Stimulated activated CD4-positive, alpha-beta T cell treated with anti-CD3 and anti-CD28 coated beads, Interleukin-2, amount 100 ng/mL, for 48 hours (primary cell): ENCODE measurements at regions not wholly inside any gene's neighbourhood (a gene's known extent, or its start where the extent isn't known, plus 50 kb on each side); places are given as distances from the start of the nearest gene placed in this dataset.
"Not testable (repeated sequence)": the region's sequence is repeated elsewhere in the genome, so short reads cannot be mapped to it uniquely, and the experiment has no call there.

ENCODE experiments used
- DNase-seq, 2 donors: peaks; one replicate each; pipeline ENCODE4 v3.0.0-alpha.2; 2020

DNA sequence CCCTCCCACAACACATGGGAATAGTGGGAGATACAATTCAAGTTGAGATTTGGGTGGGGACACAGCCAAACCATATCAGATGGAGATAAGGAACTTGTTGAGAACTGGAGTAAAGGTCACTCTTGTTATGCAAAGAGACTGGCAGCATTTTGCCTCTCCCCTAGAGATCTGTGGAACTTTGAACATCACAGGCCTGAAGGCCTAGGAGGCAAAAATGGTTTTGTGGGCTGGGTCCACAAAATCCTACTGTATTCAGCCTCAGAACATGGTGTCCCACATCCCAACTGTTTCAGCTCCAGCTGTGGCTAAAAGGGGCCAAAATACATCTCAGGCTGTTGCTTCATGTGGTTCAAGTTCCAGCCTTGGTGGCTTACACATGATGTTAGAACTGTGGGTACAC, 1247.8 kb upstream of the IGFBP7 start:
- DNase-seq = no peak

DNA sequence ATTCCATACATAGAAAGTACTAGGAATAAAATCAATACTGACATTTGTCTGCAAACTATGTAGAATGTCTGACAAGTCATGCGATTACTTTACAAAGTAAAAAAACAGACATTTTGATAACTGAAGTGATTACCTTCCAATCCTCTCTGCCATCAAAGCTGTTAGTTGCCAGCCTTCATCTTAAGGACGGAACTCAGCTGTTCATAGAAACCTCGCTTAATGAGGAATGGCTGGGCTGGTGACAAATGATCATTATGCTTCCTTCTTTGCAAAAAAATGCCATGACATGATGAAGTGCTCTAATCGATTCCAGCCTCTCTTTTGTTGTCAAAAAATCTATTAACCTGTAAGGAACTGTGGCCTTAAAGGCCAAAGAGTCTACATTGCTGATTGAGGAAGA, 1214.9 kb upstream of the IGFBP7 start:
- no peak for DNase-seq

DNA sequence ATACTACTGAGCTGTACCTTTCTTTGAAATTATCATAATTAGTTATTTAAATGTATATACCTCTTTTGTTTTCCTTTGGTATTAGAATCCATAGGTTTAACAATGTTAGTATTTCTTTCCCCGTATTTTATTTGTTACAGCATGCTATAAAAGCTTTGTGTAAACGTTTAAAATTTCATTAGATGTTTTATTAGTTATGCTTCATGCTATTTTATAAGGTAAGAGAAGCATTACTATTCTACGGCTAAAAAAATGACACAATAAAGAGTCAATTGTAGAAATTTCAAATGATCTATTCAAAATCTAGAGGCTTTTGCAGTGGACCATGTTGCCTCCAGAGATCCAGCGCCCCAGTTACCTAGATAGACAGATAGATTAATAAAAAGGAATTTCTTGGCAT, 1203.3 kb upstream of the IGFBP7 start:
- no peak for DNase-seq

DNA sequence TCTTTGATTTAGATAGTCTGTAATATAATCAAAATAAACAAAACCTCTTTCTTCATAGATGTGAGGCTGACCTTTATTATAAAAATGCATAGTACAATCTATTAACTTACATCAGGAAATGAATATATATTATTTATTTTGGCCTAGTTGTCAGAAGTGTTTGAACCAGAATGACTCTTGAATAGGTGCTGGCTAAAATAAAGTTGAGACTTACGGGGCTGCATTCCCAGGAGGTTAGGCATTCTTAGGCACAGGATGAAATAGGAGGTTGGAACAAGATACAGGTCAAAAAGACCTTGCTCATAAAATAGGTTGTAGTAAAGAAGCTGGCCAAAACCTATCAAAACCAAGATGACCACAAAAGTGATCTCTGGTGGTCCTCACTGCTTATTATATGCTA, 1193.3 kb upstream of the IGFBP7 start:
- no peak for DNase-seq

DNA sequence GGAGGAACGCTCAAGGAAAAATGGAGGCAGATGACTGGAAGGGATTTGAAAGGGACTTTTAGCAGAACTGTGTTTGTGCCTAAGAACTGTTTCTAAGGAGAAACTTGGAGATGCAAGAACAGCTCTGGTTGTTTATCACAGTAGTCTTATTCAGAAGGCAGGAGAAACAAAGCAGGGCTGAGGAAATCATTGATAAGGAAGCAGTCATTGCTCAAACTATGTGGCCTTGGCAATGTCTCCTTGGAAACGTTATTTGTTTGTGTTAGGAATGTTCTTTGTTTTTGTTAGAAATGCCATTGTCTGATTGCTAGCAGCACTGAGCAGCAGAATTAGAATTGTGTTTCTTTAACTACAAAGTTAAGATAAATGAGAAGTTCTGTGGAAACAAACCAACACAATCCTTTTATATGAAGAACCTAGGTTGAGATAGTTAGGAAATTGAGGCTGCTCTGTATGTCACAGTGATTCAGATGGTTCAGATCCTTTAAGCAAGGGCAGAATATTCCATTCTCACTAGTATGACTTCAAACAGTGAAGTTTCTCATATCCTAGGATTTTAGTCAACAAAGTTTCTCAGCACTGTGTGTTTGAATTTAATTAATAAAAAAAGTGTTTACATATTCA, 1191.3 kb upstream of the IGFBP7 start:
- no peak for DNase-seq

- no peak for DNase-seq
Observed at GRCh38 chr4:58286335-58286734, 1176.2 kb upstream of the IGFBP7 start.

DNA sequence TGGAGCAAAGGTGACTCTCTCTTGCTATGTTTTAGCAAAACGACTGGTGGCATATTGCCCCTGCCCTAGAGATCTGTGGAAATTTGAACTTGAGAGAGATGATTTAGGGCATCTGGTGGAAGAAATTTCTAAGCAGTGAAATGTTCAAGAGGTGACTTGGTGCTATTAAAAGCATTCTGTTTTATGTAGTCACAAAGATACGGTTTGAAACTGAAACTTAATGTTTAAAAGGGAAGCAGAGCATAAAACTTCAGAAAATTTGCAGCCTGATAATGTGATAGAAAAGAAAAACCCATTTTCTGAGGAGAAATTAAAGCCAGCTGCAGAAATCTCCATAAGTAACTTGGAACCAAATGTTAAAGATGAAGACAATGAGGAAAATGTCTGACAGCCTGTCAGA, 1170.7 kb upstream of the IGFBP7 start:
- DNase-seq = not testable (repeated sequence)

DNA sequence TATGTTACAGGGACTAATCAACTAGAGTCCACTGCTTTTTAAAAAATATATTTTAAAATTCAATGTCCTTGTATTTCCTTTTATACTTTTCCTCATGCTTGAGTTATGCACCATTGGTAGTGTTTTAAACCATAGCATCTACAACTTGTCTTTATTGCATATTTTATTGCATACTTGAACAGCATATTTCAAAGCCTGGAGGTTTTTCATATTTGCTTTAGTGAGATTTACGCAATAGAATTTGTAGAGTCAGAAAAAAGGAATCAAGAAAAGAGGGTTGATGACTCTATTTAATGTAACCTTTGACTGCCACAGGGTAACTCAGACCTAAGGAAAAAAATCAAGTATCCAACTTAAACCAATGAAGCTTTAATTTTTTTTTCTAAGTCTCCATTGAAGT, 1165.7 kb upstream of the IGFBP7 start:
- no peak for DNase-seq

DNA sequence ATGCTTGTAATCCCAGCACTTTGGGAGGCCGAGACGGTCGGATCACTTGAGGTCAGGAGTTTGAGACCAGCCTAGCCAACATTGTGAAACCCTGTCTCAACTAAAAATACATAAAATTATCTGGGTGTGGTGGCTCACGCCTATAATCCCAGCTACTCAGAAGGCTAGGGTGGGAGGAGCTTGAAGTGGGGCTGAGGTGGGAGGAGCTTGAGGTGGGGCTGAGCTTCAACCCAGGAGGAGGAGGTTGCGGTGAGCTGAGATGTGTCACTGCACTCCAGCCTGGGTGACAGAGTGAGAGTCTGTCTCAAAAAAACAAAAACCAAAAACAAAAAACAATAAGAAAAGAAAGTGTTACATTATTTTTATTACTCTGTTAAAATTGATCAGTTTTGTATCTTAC, 1164.4 kb upstream of the IGFBP7 start:
- DNase-seq = no peak

DNA sequence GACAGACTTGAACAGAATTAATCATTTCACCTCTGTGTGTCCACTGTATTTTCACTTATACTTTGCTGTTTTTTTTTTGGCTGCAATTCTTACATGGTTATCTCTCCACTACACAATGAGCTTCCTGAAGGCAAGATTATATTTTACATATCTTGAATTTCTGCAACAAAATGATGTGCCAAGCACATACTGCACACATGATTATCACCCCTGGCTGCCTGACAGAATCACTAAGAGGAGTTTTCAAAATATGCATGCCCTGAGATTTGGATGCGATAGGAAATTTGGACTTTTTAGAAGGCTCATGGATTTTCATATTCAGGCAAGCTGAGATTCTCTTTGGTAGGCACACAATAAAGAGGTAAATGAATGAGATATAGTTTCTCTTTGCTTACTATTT, 1162.1 kb upstream of the IGFBP7 start:
- DNase-seq = no peak

- no peak for DNase-seq
Observed at GRCh38 chr4:58265734-58266133, 1155.5 kb upstream of the IGFBP7 start.

- DNase-seq = no peak
Observed at GRCh38 chr4:58261526-58261925, 1151.3 kb upstream of the IGFBP7 start.

DNA sequence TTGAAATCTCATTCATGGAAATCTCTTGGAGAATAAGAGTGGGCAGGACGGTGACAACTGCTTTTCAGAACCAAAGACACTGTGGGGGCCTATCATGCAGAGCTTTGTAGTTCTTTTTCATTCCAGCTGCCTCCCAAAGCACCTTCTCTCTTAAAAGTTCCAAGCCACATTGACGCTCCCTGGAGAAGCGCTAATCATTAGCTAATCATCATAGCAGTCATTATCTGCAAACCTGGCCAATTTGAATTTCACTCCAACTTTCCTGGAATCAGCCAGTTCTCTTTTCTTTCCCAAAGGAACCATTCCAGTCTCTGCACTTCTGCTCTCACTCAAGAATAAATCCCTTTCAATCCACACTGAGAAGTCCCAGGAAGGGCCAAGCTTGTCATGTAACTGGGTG, 1144.1 kb upstream of the IGFBP7 start:
- DNase-seq = no peak

DNA sequence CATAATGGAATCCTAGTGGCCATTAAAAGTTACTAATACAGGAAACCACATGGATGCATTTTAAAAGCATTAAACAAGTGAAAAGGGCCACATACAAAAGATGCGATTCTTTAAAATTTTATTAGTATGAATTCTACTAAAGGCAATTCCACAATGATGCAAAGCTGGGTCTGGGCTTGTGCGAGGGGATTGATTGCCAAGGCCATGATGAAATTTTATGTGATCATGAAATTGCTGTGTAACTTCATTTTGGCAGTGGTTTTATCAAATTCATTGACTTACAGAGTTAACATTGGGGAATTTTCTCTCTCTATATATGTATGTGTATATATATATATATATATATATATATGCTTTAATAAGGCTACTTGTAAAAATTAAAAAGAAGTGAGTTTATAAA, 1142.5 kb upstream of the IGFBP7 start:
- DNase-seq = no peak

DNA sequence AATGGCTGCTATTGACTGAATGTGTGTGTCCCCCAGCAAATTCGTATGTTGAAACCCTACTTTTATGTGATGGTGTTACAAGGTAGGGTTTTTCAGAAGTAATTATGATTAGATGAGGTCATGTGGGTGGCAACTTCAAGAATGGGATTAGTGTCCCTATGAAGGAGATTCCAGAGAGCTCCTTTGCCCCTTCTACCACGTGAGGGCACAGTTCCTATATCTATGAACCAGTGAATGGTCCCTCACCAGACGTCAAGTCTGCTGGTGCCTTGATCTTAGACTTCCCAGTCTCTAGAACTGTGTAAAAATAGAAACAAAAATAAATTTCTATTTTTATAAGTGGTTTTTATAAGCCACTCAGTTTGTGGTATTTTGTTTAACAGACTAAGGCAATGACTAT, 1137.6 kb upstream of the IGFBP7 start:
- DNase-seq = no peak

DNA sequence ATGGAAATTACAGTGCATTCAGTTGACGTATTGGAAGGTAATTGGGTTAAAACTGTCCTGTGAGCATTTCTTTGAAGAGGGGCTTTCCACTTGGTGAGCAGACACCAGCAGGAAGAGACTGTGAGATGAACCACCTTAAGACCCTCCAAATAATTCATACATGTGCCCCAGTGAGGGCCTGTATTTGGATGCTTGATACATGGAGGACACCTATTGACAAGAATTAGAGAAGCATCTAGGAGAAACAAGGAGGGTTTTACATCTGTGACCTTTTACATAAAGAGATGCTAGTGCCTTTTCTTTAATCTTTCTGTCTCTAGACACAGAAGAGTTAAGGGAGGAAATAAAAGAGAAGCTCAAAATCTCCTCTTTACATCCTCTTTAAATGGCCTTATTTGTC, 1115.3 kb upstream of the IGFBP7 start:
- DNase-seq = no peak

- DNase-seq = no peak
Observed at GRCh38 chr4:58219179-58219578, 1109.0 kb upstream of the IGFBP7 start.

DNA sequence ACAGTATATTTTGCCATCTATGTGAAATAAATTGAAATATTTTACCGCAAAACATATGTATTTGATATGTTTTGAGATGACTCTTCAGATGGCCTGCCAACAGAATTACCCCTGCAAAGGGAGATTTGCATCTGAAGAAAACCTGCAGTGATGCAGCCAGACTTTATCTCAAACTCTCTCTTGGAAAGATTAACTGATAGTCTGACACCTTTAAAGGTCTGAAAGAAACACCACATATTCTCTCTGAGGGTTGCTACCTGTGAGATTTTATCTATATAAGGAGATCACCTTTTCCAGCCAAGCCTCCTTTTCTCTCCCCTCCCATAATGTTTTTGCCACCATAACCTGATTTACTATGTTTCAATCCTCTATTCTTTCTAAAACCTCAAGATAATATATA, 1106.3 kb upstream of the IGFBP7 start:
- DNase-seq = no peak

GRCh38 chr4:58214376-58214775, 1104.2 kb upstream of the IGFBP7 start:
- no peak for DNase-seq

DNA sequence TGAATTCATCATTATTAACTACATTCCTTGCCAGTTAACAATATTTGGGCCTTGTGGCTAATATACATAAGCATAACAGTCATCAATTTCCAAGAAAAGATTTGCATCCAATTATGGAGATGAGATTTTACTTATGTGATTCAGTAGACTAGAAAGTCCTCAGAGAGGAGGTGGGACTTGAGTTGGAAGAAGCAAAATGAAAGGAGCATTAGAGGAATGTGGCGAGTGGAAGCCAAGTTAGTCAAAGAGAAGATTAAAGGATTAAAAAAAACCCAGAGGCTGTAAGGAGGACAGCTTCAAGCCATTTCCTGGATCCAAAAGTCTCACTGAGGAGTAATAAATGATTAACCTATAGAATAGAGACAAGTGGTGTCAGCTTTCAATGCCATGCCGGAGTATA, 1099.4 kb upstream of the IGFBP7 start:
- DNase-seq = no peak

GRCh38 chr4:58209001-58209400, 1098.8 kb upstream of the IGFBP7 start:
- no peak for DNase-seq

DNA sequence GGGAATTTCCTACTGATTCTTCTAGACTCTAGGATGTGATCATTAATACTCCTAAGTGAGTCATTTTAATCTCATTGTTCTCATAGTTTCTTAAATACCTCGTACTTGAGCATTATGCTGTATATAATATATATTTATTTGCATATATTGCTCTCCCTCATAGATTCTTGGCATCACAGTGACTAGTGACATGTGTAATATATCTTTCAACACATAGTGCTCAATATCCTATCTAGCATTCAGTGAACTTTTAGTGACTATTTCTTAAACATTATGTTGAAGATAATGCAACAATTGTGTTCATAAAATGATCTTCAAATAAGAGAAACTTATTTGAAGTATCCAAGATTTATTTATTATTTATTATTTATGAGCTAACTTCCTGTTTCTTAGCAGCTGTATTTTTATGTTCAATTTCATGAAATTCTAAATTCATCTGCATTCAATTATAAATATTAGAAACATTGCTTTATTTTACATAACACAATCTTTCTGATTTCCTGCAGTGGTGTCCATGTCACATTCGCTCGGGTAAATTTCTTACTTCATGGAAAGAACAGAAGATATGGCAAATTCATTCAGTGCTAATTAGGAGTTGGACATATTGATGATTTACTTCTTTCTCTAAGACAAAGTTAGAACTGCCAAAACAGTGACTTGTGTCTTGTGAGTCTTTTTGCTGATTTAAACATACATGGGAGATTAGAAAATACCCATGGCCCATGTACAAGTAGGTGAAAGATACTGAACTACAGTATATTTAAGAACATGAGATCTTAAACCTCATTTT, 1095.5 kb upstream of the IGFBP7 start:
- DNase-seq = no peak

DNA sequence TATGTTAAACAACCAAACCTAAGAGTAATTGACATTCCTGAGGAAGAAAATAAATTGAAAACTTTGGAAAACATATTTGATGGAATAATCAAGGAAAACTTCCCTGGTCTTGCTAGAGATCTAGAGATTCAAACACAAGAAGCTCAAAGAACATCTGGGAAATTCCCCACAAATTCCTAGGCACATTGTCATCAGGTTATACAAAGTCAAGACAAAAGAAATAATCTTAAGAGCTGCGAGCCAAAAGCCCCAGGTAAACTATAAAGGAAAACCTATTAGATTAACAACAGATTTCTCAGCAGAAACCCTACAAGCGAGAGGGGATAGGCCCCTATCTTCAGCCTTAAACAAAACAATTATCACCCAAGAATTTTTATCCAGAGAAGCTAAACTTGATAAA, 1082.0 kb upstream of the IGFBP7 start:
- DNase-seq = no peak

DNA sequence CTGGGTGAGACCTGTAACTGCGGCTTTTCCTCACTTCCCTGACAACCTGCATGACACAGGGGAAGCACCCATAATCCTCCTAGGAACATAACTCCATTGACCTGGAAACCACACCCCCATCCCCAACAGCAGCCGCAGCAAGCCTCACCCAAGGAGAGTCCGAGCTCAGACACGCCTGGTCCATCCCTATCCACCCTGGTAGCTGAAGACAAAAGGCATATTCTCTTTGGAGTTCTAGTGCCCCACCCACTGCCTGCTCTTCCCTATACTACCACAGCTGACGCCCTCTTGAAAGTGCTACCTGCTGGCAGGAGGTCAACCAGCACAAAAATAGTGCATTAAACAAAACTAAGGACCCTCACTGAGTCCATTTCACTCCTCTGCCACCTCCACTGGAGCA, 1080.9 kb upstream of the IGFBP7 start:
- no peak for DNase-seq

DNA sequence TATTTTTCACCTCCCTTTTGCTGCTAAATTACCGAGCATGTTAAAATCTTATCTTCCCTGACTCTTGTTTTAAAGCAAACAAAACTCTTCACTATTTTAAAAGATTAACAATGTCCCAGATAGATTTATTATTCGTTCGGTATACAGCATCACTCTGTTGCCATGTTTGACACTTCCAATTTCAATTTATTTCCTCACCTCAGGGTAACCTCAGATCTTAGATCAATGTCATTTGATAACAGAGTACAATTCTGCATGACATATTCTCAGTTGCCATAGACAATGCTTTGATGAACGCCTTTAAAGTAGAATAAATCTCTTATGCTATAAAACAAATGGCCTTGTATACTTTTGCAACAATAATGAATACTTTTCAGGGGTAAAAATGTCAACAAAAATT, 1078.1 kb upstream of the IGFBP7 start:
- no peak for DNase-seq
